SK-N-MC (cell line): ENCODE measurements at regions not wholly inside any gene's neighbourhood (a gene's known extent, or its start where the extent isn't known, plus 50 kb on each side); places are given as distances from the start of the nearest gene placed in this dataset.

Source experiments
- EZH2 ChIP-seq: fragments of 200-600 bp; sonication (generic); IDR thresholded peaks from one replicate; pipeline ENCODE4 v1.6.1; 2017; ENCODE audit warnings: antibody characterized with exemption
- POLR2AphosphoS5 ChIP-seq: IDR thresholded peaks from 2 replicates; pipeline ENCODE4 v1.6.1; 2012; ENCODE audit warnings: mild to moderate bottlenecking, low read depth, low read length, borderline replicate concordance

DNA sequence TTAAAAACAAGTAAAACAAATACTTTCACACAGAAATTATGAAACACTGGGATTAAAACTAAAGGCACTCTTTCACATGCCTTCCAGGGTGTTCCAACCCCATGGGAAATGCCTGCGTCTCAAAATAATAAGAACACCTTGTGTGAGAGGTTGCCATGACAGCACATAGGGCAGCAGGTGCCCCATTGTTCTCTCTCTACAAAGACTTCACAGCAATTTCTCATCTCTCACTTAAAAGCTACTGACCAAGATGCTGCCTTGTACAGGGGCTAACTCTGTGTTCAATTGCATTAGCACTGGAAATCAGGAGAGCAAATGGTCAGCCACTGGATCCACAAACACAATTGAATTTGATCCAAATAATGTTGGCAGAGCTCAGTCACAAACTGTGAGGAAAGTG, 102.5 kb upstream of the GALNTL6 start:
- no peak for TF ChIP-seq EZH2
- TF ChIP-seq POLR2AphosphoS5, result no peak
